HG03045 (cell line): ENCODE measurements at regions not wholly inside any gene's neighbourhood (a gene's known extent, or its start where the extent isn't known, plus 50 kb on each side); places are given as distances from the start of the nearest gene placed in this dataset.

Experiments used
- ATAC-seq: cut with Tn5 transposase; IDR thresholded peaks from one replicate; pipeline ENCODE4 v1.9.1; 2021; ENCODE audit warnings: mild to moderate bottlenecking, moderate library complexity; ENCODE audit not compliant: unreplicated experiment

- no peak for ATAC-seq
Observed at GRCh38 chr22:48528221-48528915, 1299.3 kb downstream of the BRD1 start.

- no peak for ATAC-seq
Observed at GRCh38 chr22:48523761-48524160, 1303.9 kb downstream of the BRD1 start.

- no peak for ATAC-seq
Observed at GRCh38 chr22:48523091-48523490, 1304.6 kb downstream of the BRD1 start.

GRCh38 chr22:48522271-48522670 lies 1305.4 kb downstream of the BRD1 start:
- no peak for ATAC-seq

GRCh38 chr22:48520884-48521588 lies 1306.6 kb downstream of the BRD1 start:
- ATAC-seq = no peak

- no peak for ATAC-seq
Observed at GRCh38 chr22:48520207-48520606, 1307.5 kb downstream of the BRD1 start.

DNA sequence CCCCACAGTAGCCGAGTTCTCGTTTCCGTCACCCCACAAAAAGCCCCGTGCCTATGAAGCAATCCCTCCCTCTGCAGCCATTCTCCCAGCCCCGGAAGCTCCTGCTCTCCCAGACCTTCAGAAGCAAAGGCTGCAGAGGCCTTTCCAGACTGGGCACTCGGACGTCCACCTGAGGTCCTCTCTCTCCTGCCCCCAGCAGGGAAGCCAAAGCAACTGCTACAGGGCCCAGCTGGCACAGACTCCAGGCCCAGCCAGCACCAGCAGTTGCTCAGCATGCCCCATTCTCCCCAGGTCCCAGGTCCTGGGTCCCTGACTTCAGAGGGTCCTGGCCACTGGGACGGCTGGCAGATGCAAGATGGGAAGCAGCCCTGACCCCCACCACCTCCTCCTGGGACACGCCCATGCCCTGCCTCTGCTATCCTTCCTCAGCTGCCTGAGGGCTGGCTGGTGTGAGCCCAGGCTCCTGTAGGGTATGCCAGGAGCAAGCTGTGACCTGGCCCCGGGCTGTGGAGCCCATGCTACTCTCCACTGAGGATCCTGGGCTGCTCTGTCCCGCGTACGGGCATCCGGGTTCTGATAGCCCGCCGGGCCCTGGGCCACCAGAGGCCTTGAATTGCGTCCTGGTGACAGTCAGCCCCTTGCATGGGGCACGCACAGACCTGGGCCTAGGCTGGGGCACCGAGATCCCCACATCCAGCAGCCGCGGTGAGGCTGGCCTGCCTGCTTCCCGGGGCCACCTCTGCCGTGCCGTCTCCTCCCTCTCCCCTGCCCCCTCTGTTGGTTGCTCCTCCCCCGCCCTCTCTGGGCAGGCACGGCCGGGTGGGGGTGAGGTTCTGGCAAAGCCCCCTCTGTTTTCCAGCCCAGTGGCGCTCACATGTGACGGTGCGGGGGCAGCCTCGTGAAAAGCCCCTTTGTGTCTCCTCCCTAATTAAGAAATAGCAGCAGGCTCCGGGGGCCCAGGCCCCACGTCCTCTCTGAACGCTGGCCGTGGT lies 1310.3 kb downstream of the BRD1 start:
- ATAC-seq = no peak

GRCh38 chr22:48516571-48516970 lies 1311.1 kb downstream of the BRD1 start:
- no peak for ATAC-seq

- ATAC-seq = no peak
Observed at GRCh38 chr22:48515571-48516200, 1312.0 kb downstream of the BRD1 start.

DNA sequence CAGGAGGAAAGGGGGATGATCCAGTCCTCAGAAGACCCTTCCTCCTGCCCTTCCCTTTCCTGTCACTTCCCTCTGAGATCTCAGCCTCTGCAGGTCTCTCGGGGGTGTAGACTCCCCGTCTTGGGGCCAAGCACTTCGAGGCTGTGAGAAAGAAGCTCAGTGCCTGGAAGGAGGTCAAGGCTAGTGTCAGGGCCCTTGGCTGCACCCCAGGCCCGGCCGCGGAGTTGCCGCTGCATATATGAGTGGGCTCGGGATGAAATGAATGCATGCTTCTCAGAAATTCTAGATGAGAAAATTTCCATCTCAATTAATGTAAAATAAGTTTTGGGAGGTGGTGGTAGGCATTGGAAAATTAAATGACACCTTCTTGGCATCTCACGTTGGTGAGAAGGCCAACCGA lies 1313.7 kb downstream of the BRD1 start:
- ATAC-seq = no peak

DNA sequence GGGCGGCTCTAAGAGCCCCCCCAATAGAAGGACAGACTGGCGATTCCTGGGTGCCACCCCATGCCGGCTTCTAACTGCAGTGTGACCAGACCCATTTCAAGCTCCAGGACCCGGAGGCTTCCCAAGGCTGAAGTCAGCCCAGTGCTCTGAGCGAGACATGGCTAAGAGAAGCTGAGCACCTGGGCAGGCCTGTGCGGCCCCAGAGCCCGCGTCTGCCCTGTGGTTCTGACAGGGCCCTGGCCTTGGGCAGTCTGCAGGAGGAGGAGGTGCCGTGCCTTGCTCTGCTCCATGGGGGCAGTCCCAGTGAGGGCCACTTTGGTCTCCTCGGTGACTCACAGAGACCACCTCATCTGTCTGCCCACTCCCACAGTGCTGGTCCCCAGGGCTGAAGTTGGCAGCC lies 1314.2 kb downstream of the BRD1 start:
- ATAC-seq = no peak

DNA sequence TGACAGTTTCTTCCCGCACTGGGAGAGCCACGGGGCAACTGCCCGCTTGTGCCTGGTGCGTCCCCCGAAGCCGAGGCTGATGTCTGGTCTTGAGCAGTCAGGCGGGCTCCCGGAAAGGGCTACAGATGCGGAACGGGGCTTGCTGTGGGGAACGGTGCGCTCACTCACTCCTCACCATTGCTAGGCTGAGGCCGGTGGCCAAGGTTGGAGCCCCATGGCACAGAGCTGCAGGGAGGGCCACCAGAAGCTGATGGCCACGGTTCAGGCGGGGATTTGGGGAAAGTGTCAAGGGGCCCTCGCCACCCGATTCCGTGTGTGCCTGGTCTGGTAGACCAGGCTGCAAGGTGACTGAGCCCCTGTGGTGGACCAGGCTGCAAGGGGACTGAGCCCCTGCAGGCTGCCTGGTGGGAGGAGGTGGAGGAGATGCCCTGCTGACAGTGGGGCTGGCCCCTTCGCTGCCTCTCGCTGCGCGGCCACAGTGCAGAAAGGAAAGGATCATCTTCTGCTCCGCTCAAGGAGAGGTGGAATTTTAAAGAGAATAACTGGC lies 1315.8 kb downstream of the BRD1 start:
- no peak for ATAC-seq

DNA sequence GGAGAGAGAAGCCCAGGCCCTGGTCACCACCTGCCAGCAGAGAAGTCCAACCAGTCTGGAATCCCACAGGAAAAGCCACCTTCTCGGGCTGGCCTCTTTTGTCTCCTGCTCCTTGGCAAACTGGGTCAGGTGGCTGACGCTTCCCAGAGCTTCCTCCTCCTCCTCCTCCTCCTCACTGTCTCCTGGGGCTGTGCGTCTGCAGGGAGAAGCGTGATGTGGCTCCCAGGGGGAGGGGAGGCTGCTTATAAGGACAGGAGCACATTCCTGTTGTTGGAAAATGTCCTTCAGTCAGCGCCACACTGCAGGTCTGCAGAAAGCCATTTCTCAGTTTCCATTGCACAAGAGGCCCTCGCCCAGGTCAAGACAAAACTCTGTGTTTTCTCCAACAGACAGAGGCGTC lies 1316.5 kb downstream of the BRD1 start:
- ATAC-seq = no peak

DNA sequence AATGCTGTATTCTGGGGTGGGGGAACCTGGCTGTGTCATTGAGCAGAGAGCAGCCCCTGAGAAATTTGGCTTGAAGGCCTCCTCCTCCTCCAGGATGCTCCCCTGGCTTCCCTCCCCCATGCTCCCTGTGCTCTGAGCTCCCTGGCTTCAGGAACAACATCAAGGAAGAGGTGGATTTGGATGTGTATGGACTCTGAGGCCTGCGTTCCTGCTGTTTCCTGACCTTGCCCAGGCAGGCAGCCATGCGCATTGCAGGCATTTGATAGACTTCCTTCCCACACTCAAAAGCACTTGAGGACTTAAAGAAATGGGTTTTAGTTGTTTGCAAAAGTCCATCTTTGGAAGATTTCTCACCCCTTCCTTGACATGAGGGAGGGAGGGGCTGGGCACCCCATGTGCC lies 1317.1 kb downstream of the BRD1 start:
- ATAC-seq = no peak

- no peak for ATAC-seq
Observed at GRCh38 chr22:48507595-48508350, 1319.9 kb downstream of the BRD1 start.

GRCh38 chr22:48507171-48507570 lies 1320.5 kb downstream of the BRD1 start:
- no peak for ATAC-seq

DNA sequence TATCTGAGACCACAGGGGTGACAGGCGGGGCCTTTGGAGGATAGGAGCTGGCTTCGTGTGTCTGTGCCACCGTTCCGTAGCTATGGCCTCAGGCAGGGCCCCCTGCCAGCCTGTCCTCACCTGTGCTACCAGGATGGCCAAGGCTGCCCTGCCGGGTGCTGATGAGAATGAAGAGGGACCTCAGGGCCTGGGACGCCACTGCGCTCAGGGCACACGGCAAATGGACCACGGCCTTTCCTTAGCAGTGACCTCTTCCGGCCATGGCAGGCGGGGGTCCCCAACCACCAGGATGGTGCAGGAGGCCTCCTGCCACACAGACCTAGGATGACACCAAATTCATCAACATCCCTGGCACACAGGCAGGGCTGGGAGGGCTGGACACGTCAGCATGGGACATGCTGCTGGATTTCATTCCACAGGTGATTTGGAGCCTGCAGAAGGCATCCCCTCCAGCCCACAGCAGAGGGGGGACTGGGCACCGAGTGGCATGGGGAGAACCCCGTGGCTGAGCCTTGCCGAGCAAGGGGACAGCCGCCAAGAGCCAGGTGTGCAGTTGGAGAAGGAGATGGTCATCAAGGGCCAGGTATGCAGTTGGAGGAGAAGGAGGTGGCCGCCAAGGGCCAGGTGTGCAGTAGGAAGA lies 1321.0 kb downstream of the BRD1 start:
- no peak for ATAC-seq

GRCh38 chr22:48505891-48506290 lies 1321.8 kb downstream of the BRD1 start:
- no peak for ATAC-seq

DNA sequence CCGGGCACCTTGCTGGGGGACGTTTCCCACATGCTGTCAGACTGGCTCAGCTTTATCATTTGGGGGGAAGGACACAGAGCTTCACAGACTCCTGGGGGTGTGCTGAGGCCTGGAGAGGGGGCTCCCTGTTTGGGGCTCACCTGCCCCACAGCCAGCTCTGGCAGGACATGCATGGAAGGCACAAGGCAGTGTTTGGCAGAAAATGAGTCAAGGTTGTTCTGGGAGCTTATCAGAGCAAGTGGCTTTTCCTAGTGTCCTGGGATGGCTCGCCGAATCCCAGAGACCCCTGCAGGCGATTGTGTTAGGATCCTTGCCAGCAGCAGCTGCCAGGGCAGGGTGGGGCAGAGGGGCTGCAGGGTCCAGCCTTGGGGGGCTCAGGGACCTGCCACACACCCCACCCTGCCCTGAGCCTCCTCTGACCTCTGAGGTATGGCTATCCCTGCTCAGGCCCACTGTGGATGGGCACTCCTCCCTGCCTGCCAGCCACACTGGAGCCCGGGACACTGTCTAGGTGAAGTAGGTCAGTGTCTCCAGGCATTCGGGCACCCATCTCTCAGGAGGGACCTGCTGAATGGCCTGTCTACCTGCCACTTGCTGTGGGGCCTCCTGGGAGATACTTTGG lies 1323.0 kb downstream of the BRD1 start:
- ATAC-seq = no peak
